Esophagus squamous epithelium (tissue), 4 donors: ENCODE measurements at regions not wholly inside any gene's neighbourhood (a gene's known extent, or its start where the extent isn't known, plus 50 kb on each side); places are given as distances from the start of the nearest gene placed in this dataset.

ENCODE experiments used
- POLR2A ChIP-seq, 4 donors: fragments of 450-650 bp; IDR thresholded peaks; one replicate each; pipeline ENCODE4 v1.6.1; 2017; ENCODE audit warnings: antibody characterized with exemption in 4 of 4, mild to moderate bottlenecking in 4 of 4, moderate library complexity in 3 of 4
- TF ChIP-seq, protein P1 (sequence below), 6 experiments: fragments of 450-650 bp in 4 of 6; fragments of 200-600 bp in 2 of 6; sonication (generic) in 2 of 6; IDR thresholded peaks; one replicate each; pipeline ENCODE4 v1.5.1; 2016 to 2019; ENCODE audit warnings: antibody characterized with exemption in 6 of 6, mild to moderate bottlenecking in 4 of 6, moderate library complexity in 4 of 6

DNA sequence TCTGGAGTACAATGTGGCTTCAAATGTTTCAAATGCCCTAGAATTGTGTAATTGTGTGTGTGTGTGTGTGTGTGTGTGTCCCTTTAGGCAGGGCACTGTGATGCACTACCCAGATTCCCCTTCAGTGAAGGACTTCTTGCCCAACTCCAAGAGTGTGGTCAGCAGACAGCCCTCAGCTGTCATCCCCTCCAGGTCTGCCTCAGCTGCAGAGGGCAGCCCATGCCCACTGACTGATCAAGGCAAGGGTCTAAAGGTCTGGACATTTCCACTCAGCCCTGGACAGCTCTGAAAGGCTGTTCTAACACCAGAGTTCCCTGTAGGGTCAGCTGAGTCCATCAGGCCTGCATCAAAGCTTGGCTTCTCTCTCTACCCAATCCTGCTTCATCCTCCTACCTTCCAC is 83.9 kb upstream of the USP9X start:
- TF ChIP-seq POLR2A (IDR thresholded peaks at IDR 0.05), result no peak
- TF ChIP-seq, protein P1, sequence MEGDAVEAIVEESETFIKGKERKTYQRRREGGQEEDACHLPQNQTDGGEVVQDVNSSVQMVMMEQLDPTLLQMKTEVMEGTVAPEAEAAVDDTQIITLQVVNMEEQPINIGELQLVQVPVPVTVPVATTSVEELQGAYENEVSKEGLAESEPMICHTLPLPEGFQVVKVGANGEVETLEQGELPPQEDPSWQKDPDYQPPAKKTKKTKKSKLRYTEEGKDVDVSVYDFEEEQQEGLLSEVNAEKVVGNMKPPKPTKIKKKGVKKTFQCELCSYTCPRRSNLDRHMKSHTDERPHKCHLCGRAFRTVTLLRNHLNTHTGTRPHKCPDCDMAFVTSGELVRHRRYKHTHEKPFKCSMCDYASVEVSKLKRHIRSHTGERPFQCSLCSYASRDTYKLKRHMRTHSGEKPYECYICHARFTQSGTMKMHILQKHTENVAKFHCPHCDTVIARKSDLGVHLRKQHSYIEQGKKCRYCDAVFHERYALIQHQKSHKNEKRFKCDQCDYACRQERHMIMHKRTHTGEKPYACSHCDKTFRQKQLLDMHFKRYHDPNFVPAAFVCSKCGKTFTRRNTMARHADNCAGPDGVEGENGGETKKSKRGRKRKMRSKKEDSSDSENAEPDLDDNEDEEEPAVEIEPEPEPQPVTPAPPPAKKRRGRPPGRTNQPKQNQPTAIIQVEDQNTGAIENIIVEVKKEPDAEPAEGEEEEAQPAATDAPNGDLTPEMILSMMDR (IDR thresholded peaks at IDR 0.05), result no peak
